ENCODE measurements at regions not wholly inside any gene's neighbourhood (a gene's known extent, or its start where the extent isn't known, plus 50 kb on each side); places are given as distances from the start of the nearest gene placed in this dataset.

DNA sequence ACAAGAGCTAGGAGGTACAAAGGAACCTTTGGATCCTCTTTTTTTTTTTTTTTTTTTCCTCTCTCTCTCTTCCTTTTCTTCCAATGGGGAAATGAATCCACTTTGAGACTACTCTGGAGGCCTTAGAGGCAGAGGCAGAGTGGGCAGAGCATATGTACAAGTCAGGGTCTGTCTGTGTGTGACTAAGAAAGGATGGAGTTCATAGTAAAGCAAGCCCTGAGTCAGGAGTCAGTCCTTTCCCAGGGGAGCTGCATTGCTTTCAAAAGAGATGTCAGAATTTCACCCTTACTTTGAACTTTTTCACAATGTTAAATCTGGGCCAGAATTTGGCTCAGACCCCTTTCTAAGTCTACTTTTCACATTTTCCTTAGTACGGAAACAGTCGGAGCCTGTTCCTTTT is 792.4 kb upstream of the C9orf72 start:
- Histone ChIP-seq H3K4me3 (ENCODE audit: low read length) (no peak overlapping the region), H3K27me3 (ENCODE audit: insufficient read depth, low read length) (no peaks in the 10 kb centered on the region), H3K4me1 (ENCODE audit: insufficient read depth, low read length) (no peaks in the 10 kb centered on the region), H3K9me3 (ENCODE audit: low read depth, low read length) (no peaks in the 10 kb centered on the region)

DNA sequence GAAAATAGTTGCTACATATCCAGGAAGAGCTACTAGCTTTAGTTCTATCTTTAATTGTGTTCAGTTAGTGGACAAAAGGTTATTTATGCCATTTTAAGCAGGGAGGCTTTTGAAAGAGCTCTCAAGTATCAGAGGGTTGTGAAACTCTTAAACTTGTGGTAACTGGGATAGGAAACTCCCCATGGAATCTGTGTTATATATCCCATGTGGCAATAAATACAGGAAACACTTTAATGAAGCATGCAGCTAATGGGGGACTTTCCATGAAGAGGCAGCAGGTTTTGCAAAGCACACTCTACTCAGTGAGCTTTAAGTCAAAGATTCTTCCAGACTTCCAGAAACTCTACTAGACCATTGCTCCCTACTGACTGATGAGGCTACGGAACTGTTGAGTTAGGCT is 805.0 kb upstream of the C9orf72 start:
- Histone ChIP-seq H3K9me3 (ENCODE audit: low read depth, low read length) (no peaks in the 10 kb centered on the region), H3K4me1 (ENCODE audit: insufficient read depth, low read length) (no peaks in the 10 kb centered on the region), H3K27me3 (ENCODE audit: insufficient read depth, low read length) (no peaks in the 10 kb centered on the region), H3K4me3 (ENCODE audit: low read length) (no peak overlapping the region)

GRCh38 chr9:28379082-28379481 is 805.8 kb upstream of the C9orf72 start:
- Histone ChIP-seq H3K4me3 (ENCODE audit: low read length) (no peak overlapping the region), H3K4me1 (ENCODE audit: insufficient read depth, low read length) (no peaks in the 10 kb centered on the region), H3K9me3 (ENCODE audit: low read depth, low read length) (no peaks in the 10 kb centered on the region), H3K27me3 (ENCODE audit: insufficient read depth, low read length) (no peaks in the 10 kb centered on the region)

- Histone ChIP-seq H3K4me3 (ENCODE audit: low read length) (no peak overlapping the region), H3K9me3 (ENCODE audit: low read depth, low read length) (no peaks in the 10 kb centered on the region), H3K4me1 (ENCODE audit: insufficient read depth, low read length) (no peaks in the 10 kb centered on the region), H3K27me3 (ENCODE audit: insufficient read depth, low read length) (no peaks in the 10 kb centered on the region)
Measured at GRCh38 chr9:28389411-28389810, 816.1 kb upstream of the C9orf72 start.

DNA sequence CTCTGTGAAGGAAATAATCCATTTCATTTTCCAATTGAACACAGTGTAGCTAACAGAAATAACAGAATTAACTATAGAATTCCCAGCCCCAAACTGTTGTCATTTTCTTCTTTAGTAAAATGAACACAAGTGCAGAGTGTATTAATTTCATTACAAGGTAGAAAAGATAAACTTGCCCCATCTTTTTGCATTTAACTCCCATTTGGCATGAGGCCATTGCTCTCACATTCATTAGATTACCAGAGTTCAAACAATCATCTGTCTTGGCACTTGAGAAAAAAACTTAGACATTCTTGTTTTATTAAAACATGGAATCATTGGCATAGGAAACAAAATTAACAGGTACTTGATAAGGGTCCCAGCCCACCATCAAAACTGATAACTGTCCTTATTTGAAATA is 821.5 kb upstream of the C9orf72 start:
- H3K9me3 ChIP-seq (ENCODE audit: low read depth, low read length), result no peaks in the 10 kb centered on the region
- H3K4me3 ChIP-seq (ENCODE audit: low read length), result no peak overlapping the region
- no peaks in the 10 kb centered on the region for H3K27me3 ChIP-seq (ENCODE audit: insufficient read depth, low read length)
- H3K4me1 ChIP-seq (ENCODE audit: insufficient read depth, low read length), result no peaks in the 10 kb centered on the region

DNA sequence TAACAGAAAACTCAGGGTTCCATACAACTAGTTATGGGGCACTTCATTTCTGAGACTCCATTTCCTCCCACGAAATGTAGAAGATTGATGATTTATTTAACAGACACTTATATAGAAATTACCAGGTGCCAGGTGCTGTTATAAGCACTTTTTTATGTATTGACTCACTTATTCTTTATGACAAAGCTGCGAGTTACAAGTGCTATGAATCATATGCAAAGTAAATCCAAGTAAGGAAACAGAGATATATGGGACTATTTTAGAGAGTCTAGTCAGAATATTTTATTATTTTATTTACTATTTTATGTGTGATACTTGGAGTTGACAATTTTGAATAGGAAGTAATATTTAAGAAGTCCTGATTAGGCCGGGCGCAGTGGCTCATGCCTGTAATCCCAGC is 822.8 kb upstream of the C9orf72 start:
- no peaks in the 10 kb centered on the region for H3K4me1 ChIP-seq (ENCODE audit: insufficient read depth, low read length)
- H3K9me3 ChIP-seq (ENCODE audit: low read depth, low read length), result no peaks in the 10 kb centered on the region
- H3K4me3 ChIP-seq (ENCODE audit: low read length), result no peak overlapping the region
- H3K27me3 ChIP-seq (ENCODE audit: insufficient read depth, low read length), result no peaks in the 10 kb centered on the region

- H3K4me3 ChIP-seq (ENCODE audit: low read length), result no peak overlapping the region
- no peaks in the 10 kb centered on the region for H3K9me3 ChIP-seq (ENCODE audit: low read depth, low read length)
- H3K4me1 ChIP-seq (ENCODE audit: insufficient read depth, low read length), result no peaks in the 10 kb centered on the region
- H3K27me3 ChIP-seq (ENCODE audit: insufficient read depth, low read length), result no peaks in the 10 kb centered on the region
Measured at GRCh38 chr9:28407351-28407750, 834.1 kb upstream of the C9orf72 start.

- Histone ChIP-seq H3K4me1 (ENCODE audit: insufficient read depth, low read length) (no peaks in the 10 kb centered on the region), H3K4me3 (ENCODE audit: low read length) (no peak overlapping the region), H3K27me3 (ENCODE audit: insufficient read depth, low read length) (no peaks in the 10 kb centered on the region), H3K9me3 (ENCODE audit: low read depth, low read length) (no peaks in the 10 kb centered on the region)
Measured at GRCh38 chr9:28409919-28410318, 836.6 kb upstream of the C9orf72 start.

DNA sequence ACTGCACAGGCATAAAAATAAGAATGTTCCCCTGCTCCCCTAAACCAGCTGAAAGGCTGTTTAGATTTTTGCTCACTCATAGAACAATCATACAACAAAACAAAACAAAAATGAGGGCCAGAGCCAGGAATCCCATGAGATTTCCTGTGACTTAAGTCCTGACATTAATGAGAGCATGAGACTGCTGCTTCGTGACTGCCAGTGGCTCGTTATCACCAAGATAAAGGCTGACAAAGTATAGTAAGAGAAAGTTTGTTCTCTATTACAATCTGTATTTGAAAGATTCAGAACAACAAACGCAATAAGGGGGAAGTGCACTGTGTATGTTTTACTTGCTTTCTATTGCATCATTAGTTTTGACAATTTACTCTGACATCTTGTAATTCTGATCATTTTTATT is 837.1 kb upstream of the C9orf72 start:
- Histone ChIP-seq H3K4me1 (ENCODE audit: insufficient read depth, low read length) (no peaks in the 10 kb centered on the region), H3K9me3 (ENCODE audit: low read depth, low read length) (no peaks in the 10 kb centered on the region), H3K4me3 (ENCODE audit: low read length) (no peak overlapping the region), H3K27me3 (ENCODE audit: insufficient read depth, low read length) (no peaks in the 10 kb centered on the region)

GRCh38 chr9:28413471-28413870 is 840.2 kb upstream of the C9orf72 start:
- Histone ChIP-seq H3K4me3 (ENCODE audit: low read length) (no peak overlapping the region), H3K9me3 (ENCODE audit: low read depth, low read length) (no peaks in the 10 kb centered on the region), H3K4me1 (ENCODE audit: insufficient read depth, low read length) (no peaks in the 10 kb centered on the region), H3K27me3 (ENCODE audit: insufficient read depth, low read length) (no peaks in the 10 kb centered on the region)

- H3K9me3 ChIP-seq (ENCODE audit: low read depth, low read length), result no peaks in the 10 kb centered on the region
Measured at GRCh38 chr9:28423255-28423654, 850.0 kb upstream of the C9orf72 start.

DNA sequence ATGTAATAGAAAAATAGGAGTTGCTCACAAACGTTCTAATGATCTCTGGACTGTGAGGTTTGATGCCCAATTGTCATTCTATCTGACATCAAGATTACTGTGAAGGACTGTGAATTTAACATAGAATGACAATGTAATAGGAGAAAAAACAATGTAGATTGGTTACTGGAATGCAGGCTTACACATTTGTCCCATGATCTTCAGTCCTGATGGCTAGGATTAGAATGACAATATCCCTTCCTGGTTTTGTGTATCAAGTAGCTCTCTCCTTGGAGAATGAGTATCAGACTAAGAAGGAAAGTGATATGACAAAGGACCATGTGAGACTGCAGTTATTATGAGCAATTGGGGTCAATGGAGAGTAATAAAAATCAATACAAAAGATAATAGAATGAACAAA is 862.2 kb upstream of the C9orf72 start:
- Histone ChIP-seq H3K27me3 (ENCODE audit: insufficient read depth, low read length) (no peaks in the 10 kb centered on the region), H3K4me3 (ENCODE audit: low read length) (no peak overlapping the region), H3K9me3 (ENCODE audit: low read depth, low read length) (peaks cover 6% of the 10 kb centered on the region), H3K4me1 (ENCODE audit: insufficient read depth, low read length) (no peaks in the 10 kb centered on the region)

More at GRCh38 chr9:28423255-28423654, 850.0 kb upstream of the C9orf72 start:
- H3K27me3 ChIP-seq (ENCODE audit: insufficient read depth, low read length), result no peaks in the 10 kb centered on the region
- H3K4me3 ChIP-seq (ENCODE audit: low read length), result no peak overlapping the region
- no peaks in the 10 kb centered on the region for H3K4me1 ChIP-seq (ENCODE audit: insufficient read depth, low read length)

- Histone ChIP-seq H3K4me1 (ENCODE audit: insufficient read depth, low read length) (no peaks in the 10 kb centered on the region), H3K9me3 (ENCODE audit: low read depth, low read length) (peaks cover 6% of the 10 kb centered on the region), H3K4me3 (ENCODE audit: low read length) (peak overlapping the region; percentile 5), H3K27me3 (ENCODE audit: insufficient read depth, low read length) (no peaks in the 10 kb centered on the region)
Measured at GRCh38 chr9:28439688-28440087, 866.4 kb upstream of the C9orf72 start.

GRCh38 chr9:28443461-28443860 is 870.2 kb upstream of the C9orf72 start:
- Histone ChIP-seq H3K27me3 (ENCODE audit: insufficient read depth, low read length) (no peaks in the 10 kb centered on the region), H3K4me1 (ENCODE audit: insufficient read depth, low read length) (no peaks in the 10 kb centered on the region), H3K4me3 (ENCODE audit: low read length) (no peak overlapping the region), H3K9me3 (ENCODE audit: low read depth, low read length) (peaks cover 6% of the 10 kb centered on the region)

DNA sequence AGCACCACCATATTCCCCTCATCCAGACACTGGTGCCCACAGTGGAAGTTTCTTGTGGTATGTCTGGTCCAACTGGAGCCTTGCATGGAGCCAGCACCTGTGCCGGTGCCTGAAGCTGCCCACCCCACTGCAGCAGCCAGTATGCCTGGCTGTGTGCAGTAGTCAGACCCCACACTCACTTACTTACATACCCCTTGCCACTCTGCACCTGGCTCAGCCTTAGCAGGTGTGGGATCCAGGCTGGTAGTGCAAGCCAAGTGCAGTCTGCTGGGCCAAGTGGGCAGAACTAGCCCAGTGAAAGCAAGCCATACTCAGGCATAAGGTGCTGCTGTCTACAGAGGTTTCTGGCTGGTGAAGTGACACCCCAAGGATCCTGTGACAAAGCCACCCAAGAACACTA is 871.4 kb upstream of the C9orf72 start:
- no peaks in the 10 kb centered on the region for H3K27me3 ChIP-seq (ENCODE audit: insufficient read depth, low read length)
- H3K4me1 ChIP-seq (ENCODE audit: insufficient read depth, low read length), result no peaks in the 10 kb centered on the region
- H3K9me3 ChIP-seq (ENCODE audit: low read depth, low read length), result peaks cover 6% of the 10 kb centered on the region
- H3K4me3 ChIP-seq (ENCODE audit: low read length), result no peak overlapping the region

GRCh38 chr9:28445211-28445610 is 871.9 kb upstream of the C9orf72 start:
- Histone ChIP-seq H3K9me3 (ENCODE audit: low read depth, low read length) (peaks cover under 1% of the 10 kb centered on the region), H3K4me3 (ENCODE audit: low read length) (no peak overlapping the region), H3K27me3 (ENCODE audit: insufficient read depth, low read length) (no peaks in the 10 kb centered on the region), H3K4me1 (ENCODE audit: insufficient read depth, low read length) (no peaks in the 10 kb centered on the region)

- no peak overlapping the region for H3K4me3 ChIP-seq (ENCODE audit: low read length)
- no peaks in the 10 kb centered on the region for H3K4me1 ChIP-seq (ENCODE audit: insufficient read depth, low read length)
- no peaks in the 10 kb centered on the region for H3K9me3 ChIP-seq (ENCODE audit: low read depth, low read length)
- H3K27me3 ChIP-seq (ENCODE audit: insufficient read depth, low read length), result no peaks in the 10 kb centered on the region
Measured at GRCh38 chr9:28453918-28454317, 880.6 kb upstream of the C9orf72 start.
